ENCODE measurements at regions not wholly inside any gene's neighbourhood (a gene's known extent, or its start where the extent isn't known, plus 50 kb on each side); places are given as distances from the start of the nearest gene placed in this dataset.

GRCh38 chr4:29405116-29405515 lies 1315.1 kb upstream of the PCDH7 start:
- no peak for DNase-seq

- no peak for DNase-seq
Observed at GRCh38 chr4:29415771-29416170, 1304.4 kb upstream of the PCDH7 start.

DNA sequence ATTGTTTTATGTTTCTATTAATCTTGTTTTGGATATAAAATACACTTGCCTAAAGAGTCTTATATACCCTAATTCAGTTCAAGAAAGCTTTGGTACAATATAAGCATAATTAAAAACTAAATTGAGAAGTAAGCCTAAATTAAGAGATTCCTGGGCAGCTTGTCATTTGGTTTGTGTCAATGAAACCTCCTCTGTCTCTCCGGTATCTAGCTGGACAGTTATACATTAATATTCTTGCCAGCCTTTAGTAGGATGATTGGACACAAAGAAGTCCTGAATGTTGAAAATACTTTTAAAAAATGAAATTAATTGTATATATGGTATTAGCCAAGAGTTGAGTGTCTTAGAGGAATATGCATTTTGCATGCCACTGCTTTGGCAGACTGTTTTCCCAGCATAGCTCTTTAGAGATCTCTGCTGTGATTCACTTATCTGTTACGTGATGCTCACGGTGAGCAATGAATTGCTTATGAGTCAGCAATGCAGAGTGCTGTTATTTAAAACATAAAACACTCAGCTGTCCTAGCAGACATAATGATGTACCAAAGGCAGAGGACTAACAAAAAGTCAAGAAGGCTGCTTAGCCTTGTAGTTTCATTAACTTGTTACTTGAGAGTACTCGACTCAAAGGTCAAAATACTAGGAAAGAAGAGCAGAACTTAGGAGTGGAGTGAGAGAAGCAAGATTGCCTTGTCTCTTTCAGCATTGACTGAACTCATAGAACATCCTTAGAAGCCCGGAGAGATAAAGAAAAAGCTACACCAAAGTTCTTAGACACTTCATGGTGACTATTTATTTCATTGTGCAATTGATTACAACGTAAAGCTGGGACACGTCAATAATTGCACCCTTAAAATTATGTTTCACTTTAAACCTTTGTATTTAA lies 1296.1 kb upstream of the PCDH7 start:
- DNase-seq = no peak

GRCh38 chr4:29453303-29453820 lies 1266.8 kb upstream of the PCDH7 start:
- DNase-seq = no peak

DNA sequence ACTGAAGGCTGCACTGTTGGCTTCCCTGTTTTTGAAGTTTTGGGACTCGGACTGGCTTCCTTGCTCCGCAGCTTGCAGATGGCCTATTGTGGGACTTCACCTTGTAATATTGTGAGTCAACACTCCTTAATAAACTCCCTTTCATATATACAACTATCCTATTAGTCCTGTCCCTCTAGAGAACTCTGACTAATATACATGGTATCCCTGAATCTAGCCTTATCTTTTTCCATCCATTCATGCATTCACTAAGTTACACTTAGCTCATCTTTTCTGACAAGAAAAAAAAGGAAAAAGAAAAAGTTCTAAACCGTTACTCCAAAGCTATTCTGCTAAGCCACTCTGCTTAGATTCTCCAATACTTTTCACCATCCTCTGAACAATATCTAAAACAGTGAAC lies 1260.2 kb upstream of the PCDH7 start:
- DNase-seq = no peak

GRCh38 chr4:29467044-29467717 lies 1253.0 kb upstream of the PCDH7 start:
- no peak for DNase-seq
